CD4-positive, alpha-beta T cell (primary cell): ENCODE measurements at regions not wholly inside any gene's neighbourhood (a gene's known extent, or its start where the extent isn't known, plus 50 kb on each side); places are given as distances from the start of the nearest gene placed in this dataset.

Source experiments
- ATAC-seq: fragments of 200-7000 bp; cut with Tn5 transposase; one replicate; pipeline ENCODE4 v1.10.0; 2022; ENCODE audit warnings: mild to moderate bottlenecking; ENCODE audit not compliant: poor library complexity
- CTCF ChIA-PET: fragments of 350-600 bp; sonication (Branson Sonifier 250); formaldehyde crosslinking; loops from one replicate; lab custom pipeline; 2021; ENCODE audit warnings: antibody characterized with exemption, inconsistent platforms; lab: Charles Lee
- POLR2A ChIA-PET: fragments of 350-600 bp; sonication (Branson Sonifier 250); formaldehyde crosslinking; loops from one replicate; lab custom pipeline; 2021; ENCODE audit warnings: antibody characterized with exemption, inconsistent platforms; lab: Charles Lee
- DNase-seq, 14 experiments: peaks; one replicate each; pipeline ENCODE4 v3.0.0-alpha.2; 2013 to 2020; ENCODE audit warnings: mixed read lengths in 2 of 14
- H3K27ac ChIP-seq, 2 donors: one replicate each; pipeline versions ENCODE4 v1.5.1 to v1.7.0; 2013; ENCODE audit warnings: low read length in 2 of 2, low read depth in 1 of 2, mild to moderate bottlenecking in 1 of 2
- H3K27me3 ChIP-seq, 2 experiments: 1 replicate in 1 of 2; 2 replicates in 1 of 2; pipeline versions ENCODE4 v1.6.1 to v1.7.0; 2013; ENCODE audit warnings: low read length in 2 of 2, control low read depth in 1 of 2, mild to moderate bottlenecking in 1 of 2, moderate library complexity in 1 of 2; ENCODE audit not compliant: insufficient read depth in 2 of 2, control insufficient read depth in 1 of 2
- H3K36me3 ChIP-seq: one replicate; pipeline ENCODE4 v1.6.1; 2013; ENCODE audit warnings: low read length, control low read depth; ENCODE audit not compliant: insufficient read depth
- H3K4me1 ChIP-seq: one replicate; pipeline ENCODE4 v1.6.1; 2013; ENCODE audit warnings: low read length, control low read depth; ENCODE audit not compliant: insufficient read depth
- H3K4me3 ChIP-seq: one replicate; pipeline ENCODE4 v1.5.1; 2013; ENCODE audit warnings: mild to moderate bottlenecking, low read length, moderate library complexity
- H3K9me3 ChIP-seq, 2 experiments: 1 replicate in 1 of 2; 2 replicates in 1 of 2; pipeline versions ENCODE4 v1.6.1 to v1.7.0; 2013; ENCODE audit warnings: low read length in 2 of 2, mild to moderate bottlenecking in 2 of 2, control low read depth in 1 of 2, moderate library complexity in 1 of 2; ENCODE audit not compliant: control insufficient read depth in 1 of 2, insufficient read depth in 1 of 2
- H3K27ac Mint-ChIP-seq: one replicate; pipeline ENCODE4 v1.8.0; 2020; ENCODE audit warnings: mixed read lengths
- H3K27me3 Mint-ChIP-seq: one replicate; pipeline ENCODE4 v1.8.0; 2021; ENCODE audit warnings: mixed read lengths
- H3K36me3 Mint-ChIP-seq: one replicate; pipeline ENCODE4 v1.8.0; 2021; ENCODE audit warnings: low read depth, mixed read lengths
- H3K4me1 Mint-ChIP-seq: one replicate; pipeline ENCODE4 v1.8.0; 2021; ENCODE audit warnings: low read depth, mixed read lengths
- H3K4me3 Mint-ChIP-seq: one replicate; pipeline ENCODE4 v1.8.0; 2020; ENCODE audit warnings: mild to moderate bottlenecking, mixed read lengths
- H3K9me3 Mint-ChIP-seq: one replicate; pipeline ENCODE4 v1.8.0; 2020; ENCODE audit warnings: mixed read lengths
- CTCF ChIP-seq: fragments of 200-600 bp; IDR thresholded peaks from one replicate; pipeline ENCODE4 v1.8.0; 2022; ENCODE audit warnings: antibody characterized with exemption, mild to moderate bottlenecking
- intact Hi-C, 2 experiments: fragments of 100-400 bp; cut with DNase I in 1 of 2; cut with micrococcal nuclease in 1 of 2; formaldehyde crosslinking; loops; one replicate each; pipeline versions ENCODE4 v1.15.1 to v1.9.0; 2023 to 2025; cut with DNase I, micrococcal nuclease

DNA sequence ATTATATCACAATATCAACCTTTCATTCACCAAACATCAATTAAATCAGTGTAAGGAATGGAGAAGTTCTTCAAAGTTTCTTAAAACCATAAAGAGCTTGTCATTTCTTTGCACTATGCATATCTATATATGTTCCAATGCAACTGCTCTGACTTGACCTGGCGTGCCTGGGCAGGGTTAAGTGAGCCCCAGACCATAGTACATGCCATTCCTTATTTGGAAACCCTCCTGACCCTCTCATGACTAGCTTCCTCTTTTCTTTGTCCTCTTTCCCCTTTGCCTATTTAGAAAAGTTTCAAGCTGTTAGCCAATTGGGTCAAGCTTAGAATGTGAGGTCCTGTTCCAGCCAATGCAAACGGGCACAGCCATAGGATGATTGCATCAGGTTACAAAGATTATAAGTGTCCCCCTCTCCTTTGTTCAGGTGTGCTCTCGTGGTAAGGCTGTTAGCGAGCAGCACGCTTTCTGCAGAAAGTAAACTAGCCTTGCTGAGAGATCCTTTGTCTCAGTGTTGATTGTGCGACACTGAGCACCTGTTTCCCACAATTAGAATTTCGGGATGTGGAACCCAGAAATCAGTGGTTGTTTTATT, 78.2 kb upstream of the UXS1 start:
- no peak overlapping the region for H3K4me3 Mint-ChIP-seq
- Histone ChIP-seq H3K27me3 (peaks cover 0 to 8% of the 10 kb centered on the region in 2 experiments), H3K9me3 (no peaks in the 10 kb centered on the region), H3K27ac (no peak overlapping the region), H3K4me3 (no peak overlapping the region), H3K36me3 (no peaks in the 10 kb centered on the region), H3K4me1 (peaks cover 14% of the 10 kb centered on the region)
- DNase-seq (no peak), ATAC-seq (no peak)
- no peak overlapping the region for H3K27ac Mint-ChIP-seq
- ChIA-PET POLR2A (no interaction called here), CTCF (no interaction called here)
- TF ChIP-seq CTCF = no peak
- intact Hi-C loops = no loop called here
- H3K9me3 Mint-ChIP-seq = no peaks in the 10 kb centered on the region
- no peaks in the 10 kb centered on the region for H3K36me3 Mint-ChIP-seq
- peaks cover 29% of the 10 kb centered on the region for H3K27me3 Mint-ChIP-seq
- peaks cover 17% of the 10 kb centered on the region for H3K4me1 Mint-ChIP-seq

DNA sequence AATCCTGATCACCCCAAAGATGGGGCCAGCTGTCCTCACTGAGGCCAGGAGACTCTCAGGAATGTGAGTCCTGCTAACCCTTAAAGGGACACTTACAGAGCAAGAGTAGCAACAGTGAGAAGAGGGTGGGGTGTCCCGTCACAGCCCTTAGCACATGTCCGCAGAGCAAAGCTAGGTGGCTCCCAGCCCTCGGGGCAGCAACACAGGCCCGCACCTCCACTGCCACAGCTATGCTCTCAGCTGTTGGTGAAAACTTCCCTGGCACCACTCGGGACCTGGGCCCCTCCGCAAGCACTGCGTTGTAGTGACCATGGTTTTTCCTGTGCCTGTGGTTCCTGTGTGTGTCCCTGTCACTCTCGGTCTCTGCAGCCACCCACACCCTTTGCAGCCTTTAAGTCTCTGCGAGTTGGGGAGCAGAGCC, 76.4 kb upstream of the UXS1 start:
- Histone ChIP-seq H3K36me3 (no peaks in the 10 kb centered on the region), H3K27me3 (peaks cover 0 to 8% of the 10 kb centered on the region in 2 experiments), H3K9me3 (no peaks in the 10 kb centered on the region), H3K27ac (no peak overlapping the region), H3K4me1 (peaks cover 14% of the 10 kb centered on the region), H3K4me3 (peak overlapping the region; percentile 63)
- DNase-seq = no peak
- peak overlapping the region; percentile 70 for H3K4me3 Mint-ChIP-seq
- H3K27me3 Mint-ChIP-seq = peaks cover 29% of the 10 kb centered on the region
- no peak for TF ChIP-seq CTCF
- ATAC-seq = no peak
- intact Hi-C loops = no loop called here
- POLR2A ChIA-PET = no interaction called here
- CTCF ChIA-PET = no interaction called here
- peaks cover 17% of the 10 kb centered on the region for H3K4me1 Mint-ChIP-seq
- no peaks in the 10 kb centered on the region for H3K36me3 Mint-ChIP-seq
- H3K9me3 Mint-ChIP-seq = no peaks in the 10 kb centered on the region
- H3K27ac Mint-ChIP-seq = no peak overlapping the region

- no peaks in the 10 kb centered on the region for H3K9me3 ChIP-seq
- no peak overlapping the region for H3K27ac ChIP-seq
- Mint-ChIP-seq H3K4me1 (peaks cover 17% of the 10 kb centered on the region), H3K9me3 (no peaks in the 10 kb centered on the region), H3K36me3 (no peaks in the 10 kb centered on the region), H3K4me3 (peak overlapping the region; percentile 70), H3K27ac (peak overlapping the region; percentile 32), H3K27me3 (peaks cover 29% of the 10 kb centered on the region)
- ChIA-PET CTCF (no interaction called here), POLR2A (no interaction called here)
- ATAC-seq (peak; percentile 87), DNase-seq (peak in 11 of 14 experiments; percentile 3 to 61 (median 30))
- TF ChIP-seq CTCF = no peak
- H3K4me3 ChIP-seq = peak overlapping the region; percentile 63
- peaks cover 0 to 8% of the 10 kb centered on the region in 2 experiments for H3K27me3 ChIP-seq
- peaks cover 14% of the 10 kb centered on the region for H3K4me1 ChIP-seq
- intact Hi-C loops = no loop called here
- no peaks in the 10 kb centered on the region for H3K36me3 ChIP-seq
Observed at GRCh38 chr2:106269591-106270291, 75.6 kb upstream of the UXS1 start.
